NCI-H2227 treated with DMSO at 0.1 percent for 48 hours (cell line): ENCODE measurements at regions not wholly inside any gene's neighbourhood (a gene's known extent, or its start where the extent isn't known, plus 50 kb on each side); places are given as distances from the start of the nearest gene placed in this dataset.

Source experiments
- DNase-seq: peaks from one replicate; lab custom pipeline; 2025; lab: John Stamatoyannopoulos, UW

GRCh38 chr5:121199216-121199999 lies 652.3 kb upstream of the FTMT start:
- DNase-seq, result no peak

- no peak for DNase-seq
Observed at GRCh38 chr5:121218086-121218485, 633.6 kb upstream of the FTMT start.

- no peak for DNase-seq
Observed at GRCh38 chr5:121221483-121221882, 630.2 kb upstream of the FTMT start.

- DNase-seq, result no peak
Observed at GRCh38 chr5:121226765-121227164, 624.9 kb upstream of the FTMT start.

GRCh38 chr5:121239951-121240350 lies 611.7 kb upstream of the FTMT start:
- no peak for DNase-seq

- no peak for DNase-seq
Observed at GRCh38 chr5:121246971-121247370, 604.7 kb upstream of the FTMT start.

GRCh38 chr5:121251954-121252353 lies 599.7 kb upstream of the FTMT start:
- no peak for DNase-seq

GRCh38 chr5:121257621-121258020 lies 594.1 kb upstream of the FTMT start:
- no peak for DNase-seq

- no peak for DNase-seq
Observed at GRCh38 chr5:121263456-121263855, 588.2 kb upstream of the FTMT start.

- DNase-seq, result no peak
Observed at GRCh38 chr5:121264605-121265004, 587.1 kb upstream of the FTMT start.

- no peak for DNase-seq
Observed at GRCh38 chr5:121271546-121271945, 580.1 kb upstream of the FTMT start.

GRCh38 chr5:121273833-121274433 lies 577.7 kb upstream of the FTMT start:
- no peak for DNase-seq

- no peak for DNase-seq
Observed at GRCh38 chr5:121279801-121280200, 571.9 kb upstream of the FTMT start.

- DNase-seq, result no peak
Observed at GRCh38 chr5:121285801-121286521, 565.7 kb upstream of the FTMT start.

- DNase-seq, result no peak
Observed at GRCh38 chr5:121288781-121289180, 562.9 kb upstream of the FTMT start.

- DNase-seq, result no peak
Observed at GRCh38 chr5:121292664-121293063, 559.0 kb upstream of the FTMT start.

GRCh38 chr5:121296356-121296755 lies 555.3 kb upstream of the FTMT start:
- no peak for DNase-seq

- no peak for DNase-seq
Observed at GRCh38 chr5:121299153-121299552, 552.5 kb upstream of the FTMT start.

- no peak for DNase-seq
Observed at GRCh38 chr5:121304838-121305237, 546.8 kb upstream of the FTMT start.

- DNase-seq, result no peak
Observed at GRCh38 chr5:121313886-121314285, 537.8 kb upstream of the FTMT start.

- no peak for DNase-seq
Observed at GRCh38 chr5:121315786-121316185, 535.9 kb upstream of the FTMT start.

GRCh38 chr5:121319292-121319691 lies 532.4 kb upstream of the FTMT start:
- DNase-seq, result no peak

GRCh38 chr5:121325930-121326329 lies 525.8 kb upstream of the FTMT start:
- DNase-seq, result no peak
